OCI-LY7 (cell line): ENCODE measurements at regions not wholly inside any gene's neighbourhood (a gene's known extent, or its start where the extent isn't known, plus 50 kb on each side); places are given as distances from the start of the nearest gene placed in this dataset.
"Not testable (repeated sequence)": the region's sequence is repeated elsewhere in the genome, so short reads cannot be mapped to it uniquely, and the experiment has no call there.

Experiments used
- BruUV-seq: library from RNA; stranded (reverse); fragments of 400-500 nt; replicated peaks from 2 replicates; lab custom pipeline; 2021; lab: Mats Ljungman, UMichigan
- CTCF ChIA-PET: fragments of 300-600 bp; sonication (Branson Sonifier 250); formaldehyde crosslinking; loops from one replicate; lab custom pipeline; 2022; ENCODE audit warnings: antibody characterized with exemption; ENCODE audit not compliant: unreplicated experiment; lab: Charles Lee
- POLR2A ChIA-PET: fragments of 300-600 bp; sonication (Branson Sonifier 250); formaldehyde crosslinking; loops from one replicate; lab custom pipeline; 2022; ENCODE audit warnings: antibody characterized with exemption; lab: Charles Lee
- DNase-seq: peaks from one replicate; pipeline ENCODE4 v3.0.0-alpha.2; 2015; ENCODE audit warnings: low spot score
- H2AFZ ChIP-seq: fragments of 200-600 bp; sonication (generic), shearing (Covaris generic); 2 replicates; pipeline ENCODE4 v1.6.1; 2014; ENCODE audit warnings: mild to moderate bottlenecking, antibody characterized with exemption, low read length, moderate library complexity
- H3K27ac ChIP-seq: fragments of 200-600 bp; sonication (generic); 2 replicates; pipeline ENCODE4 v1.5.1; 2014; ENCODE audit warnings: mixed run types, low read depth, mild to moderate bottlenecking, moderate library complexity, low read length, inconsistent platforms; ENCODE audit not compliant: poor library complexity, severe bottlenecking
- H3K36me3 ChIP-seq: fragments of 200-600 bp; sonication (generic); 2 replicates; pipeline ENCODE4 v1.6.1; 2014; ENCODE audit warnings: mild to moderate bottlenecking, antibody characterized with exemption, low read length, moderate library complexity, mixed read lengths; ENCODE audit not compliant: insufficient read depth
- H3K4me1 ChIP-seq: fragments of 200-600 bp; sonication (generic); 2 replicates; pipeline ENCODE4 v1.5.1; 2014; ENCODE audit warnings: mild to moderate bottlenecking, low read length; ENCODE audit not compliant: insufficient read depth, poor library complexity, severe bottlenecking
- H3K4me2 ChIP-seq: fragments of 200-600 bp; sonication (generic); 2 replicates; pipeline ENCODE4 v1.6.1; 2014; ENCODE audit warnings: mild to moderate bottlenecking, low read length
- H3K4me3 ChIP-seq: fragments of 200-600 bp; sonication (generic); 2 replicates; pipeline ENCODE4 v1.5.1; 2014; ENCODE audit warnings: mild to moderate bottlenecking, low read depth, low read length; ENCODE audit not compliant: poor library complexity, severe bottlenecking
- H3K79me2 ChIP-seq: fragments of 200-600 bp; sonication (generic); 2 replicates; pipeline ENCODE4 v1.6.1; 2016; ENCODE audit warnings: low read depth, mild to moderate bottlenecking, low read length, moderate library complexity, mixed read lengths; ENCODE audit not compliant: insufficient read depth
- H3K9me2 ChIP-seq: fragments of 200-600 bp; sonication (generic); 2 replicates; pipeline ENCODE4 v1.6.1; 2016; ENCODE audit warnings: mild to moderate bottlenecking, low read length, mixed read lengths; ENCODE audit not compliant: insufficient read depth
- H3K9me3 ChIP-seq: fragments of 200-600 bp; sonication (generic); 2 replicates; pipeline ENCODE4 v1.6.1; 2014; ENCODE audit warnings: mild to moderate bottlenecking, mixed run types, low read length, mixed read lengths
- H4K20me1 ChIP-seq: fragments of 200-600 bp; sonication (generic); 2 replicates; pipeline ENCODE4 v1.6.1; 2014; ENCODE audit warnings: mild to moderate bottlenecking, antibody characterized with exemption, low read length, moderate library complexity, mixed read lengths; ENCODE audit not compliant: insufficient read depth
- CTCF ChIP-seq: fragments of 200-600 bp; sonication (generic); conservative IDR thresholded peaks from 2 replicates; pipeline ENCODE4 v1.5.1; 2014; ENCODE audit warnings: mild to moderate bottlenecking, antibody characterized with exemption, low read length, moderate library complexity, mixed read lengths
- EZH2phosphoT487 ChIP-seq: fragments of 200-600 bp; sonication (generic); IDR thresholded peaks from 2 replicates; pipeline ENCODE4 v1.6.1; 2018; ENCODE audit warnings: low read depth, borderline replicate concordance, mild to moderate bottlenecking, mixed run types, antibody characterized with exemption, low read length, moderate library complexity, mixed read lengths
- intact Hi-C: fragments of 100-400 bp; cut with micrococcal nuclease; formaldehyde crosslinking; loops from one replicate; pipeline ENCODE4 v1.10.0; 2022; ENCODE audit not compliant: unreplicated experiment

- ChIA-PET POLR2A (no interaction called here), CTCF (no interaction called here)
- no peaks in the 10 kb centered on the region for H3K4me1 ChIP-seq
- H3K27ac ChIP-seq = no peak overlapping the region
- BruUV-seq = no TSS peak
- intact Hi-C loops = no loop called here
- no peaks in the 10 kb centered on the region for H3K9me2 ChIP-seq
- no peak for DNase-seq
- no peaks in the 10 kb centered on the region for H3K9me3 ChIP-seq
- TF ChIP-seq CTCF (no peak), EZH2phosphoT487 (no peak)
- no peak overlapping the region for H2AFZ ChIP-seq
- H3K4me3 ChIP-seq = no peak overlapping the region
- H3K36me3 ChIP-seq = no peaks in the 10 kb centered on the region
- no peaks in the 10 kb centered on the region for H3K79me2 ChIP-seq
- H3K4me2 ChIP-seq = no peak overlapping the region
- no peaks in the 10 kb centered on the region for H4K20me1 ChIP-seq
Measured at GRCh38 chr9:101840694-101841188, 102.3 kb upstream of the GRIN3A start.

- H3K4me1 ChIP-seq, H3K36me3 ChIP-seq, POLR2A ChIA-PET, DNase-seq, H3K9me3 ChIP-seq, H3K27ac ChIP-seq, BruUV-seq, intact Hi-C loops, H3K79me2 ChIP-seq, H3K9me2 ChIP-seq, H3K4me2 ChIP-seq, H4K20me1 ChIP-seq, CTCF ChIA-PET, H3K4me3 ChIP-seq, H2AFZ ChIP-seq: not testable (repeated sequence)
Measured at GRCh38 chr9:101838988-101839387, 100.5 kb upstream of the GRIN3A start.

GRCh38 chr9:101836021-101836420 lies 97.6 kb upstream of the GRIN3A start:
- H4K20me1 ChIP-seq = no peaks in the 10 kb centered on the region
- TF ChIP-seq CTCF (no peak), EZH2phosphoT487 (no peak)
- no peaks in the 10 kb centered on the region for H3K9me2 ChIP-seq
- no peaks in the 10 kb centered on the region for H3K4me1 ChIP-seq
- CTCF ChIA-PET = no interaction called here
- no TSS peak for BruUV-seq
- H3K27ac ChIP-seq = no peak overlapping the region
- intact Hi-C loops = no loop called here
- no peak overlapping the region for H3K4me3 ChIP-seq
- DNase-seq = no peak
- POLR2A ChIA-PET = interaction anchor here (0.7 kb wide), 1 partner anchor 701 kb away, joined by 3 read pairs; no protein-coding TSS in a partner anchor
- no peaks in the 10 kb centered on the region for H3K36me3 ChIP-seq
- no peaks in the 10 kb centered on the region for H3K9me3 ChIP-seq
- no peak overlapping the region for H3K4me2 ChIP-seq
- H2AFZ ChIP-seq = no peak overlapping the region
- H3K79me2 ChIP-seq = no peaks in the 10 kb centered on the region
